ENCODE measurements at regions not wholly inside any gene's neighbourhood (a gene's known extent, or its start where the extent isn't known, plus 50 kb on each side); places are given as distances from the start of the nearest gene placed in this dataset.

DNA sequence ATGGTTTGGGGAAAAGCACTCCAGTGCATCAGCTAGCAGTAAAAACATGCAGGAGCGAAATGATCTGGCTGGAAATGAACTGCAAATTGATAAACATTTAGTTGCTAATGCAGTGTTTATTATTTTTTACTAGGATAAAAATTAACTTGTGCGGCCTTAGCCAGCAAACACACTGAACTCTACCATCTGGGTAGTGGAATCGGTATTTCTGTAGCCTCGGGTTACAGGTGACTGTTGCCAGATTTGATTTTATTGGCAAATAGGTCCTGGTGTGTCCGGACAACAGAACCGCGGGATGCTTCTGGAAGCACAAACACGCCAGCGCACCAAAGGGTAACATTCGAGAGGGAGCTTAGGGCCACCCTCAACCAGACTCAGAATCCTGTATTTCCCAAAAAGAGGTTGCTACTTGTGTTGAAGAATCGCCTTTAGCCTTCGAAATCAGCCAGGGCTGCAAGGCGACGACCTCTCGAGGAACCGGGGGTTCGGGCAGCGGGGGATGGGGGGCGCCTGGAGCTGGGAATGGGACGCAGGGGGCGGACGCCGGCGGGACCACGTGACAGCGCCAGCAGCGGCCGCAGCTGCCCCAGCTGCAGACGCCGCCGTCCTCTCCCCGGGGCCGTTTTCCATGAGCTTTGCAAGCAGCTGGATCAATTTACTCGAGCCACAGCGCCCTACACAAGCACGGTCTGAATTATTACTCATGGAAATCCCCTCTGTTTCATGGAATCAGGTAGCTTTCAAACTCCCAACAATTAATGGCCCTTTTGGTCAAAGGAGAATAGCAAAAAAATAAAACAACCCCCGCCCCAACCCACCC lies 158.8 kb downstream of the TOMM20 start:
- H3K4me1 ChIP-seq (ENCODE audit: insufficient read depth, low read length): peaks cover 47% of the 10 kb centered on the region
- no peaks in the 10 kb centered on the region for H3K9me3 ChIP-seq (ENCODE audit: control insufficient read depth in 1 of 2, insufficient read depth in 1 of 2, low read length in 2 of 2)
- peaks cover 43% of the 10 kb centered on the region for H3K4me1 Mint-ChIP-seq (ENCODE audit: low read depth)
- TF ChIP-seq CTCF (IDR thresholded peaks at IDR 0.05): no peak
- H3K36me3 ChIP-seq (ENCODE audit: insufficient read depth, low read length): no peaks in the 10 kb centered on the region
- intact Hi-C loops (cut with DNase I, micrococcal nuclease): no loop called here
- ATAC-seq (ENCODE audit: poor library complexity) (no peak), DNase-seq (no peak)
- no peak overlapping the region for H3K27ac ChIP-seq (ENCODE audit: low read depth in 1 of 2, low read length in 2 of 2)
- no peaks in the 10 kb centered on the region for H3K36me3 Mint-ChIP-seq (ENCODE audit: low read depth)
- no peak overlapping the region for H3K4me3 Mint-ChIP-seq
- peaks cover 4% of the 10 kb centered on the region for H3K27me3 Mint-ChIP-seq
- H3K27ac Mint-ChIP-seq: peak overlapping the region; percentile 19
- ChIA-PET CTCF (no interaction called here), POLR2A (interaction anchor here (0.6 to 1.6 kb wide), 4 partner anchors 9 to 358 kb away, joined by 3 to 6 read pairs (median 4); no protein-coding TSS in a partner anchor)
- no peaks in the 10 kb centered on the region for H3K9me3 Mint-ChIP-seq
- no peaks in the 10 kb centered on the region for H3K27me3 ChIP-seq (ENCODE audit: control insufficient read depth in 1 of 2, insufficient read depth in 2 of 2, low read length in 2 of 2)
- H3K4me3 ChIP-seq (ENCODE audit: low read length): no peak overlapping the region

DNA sequence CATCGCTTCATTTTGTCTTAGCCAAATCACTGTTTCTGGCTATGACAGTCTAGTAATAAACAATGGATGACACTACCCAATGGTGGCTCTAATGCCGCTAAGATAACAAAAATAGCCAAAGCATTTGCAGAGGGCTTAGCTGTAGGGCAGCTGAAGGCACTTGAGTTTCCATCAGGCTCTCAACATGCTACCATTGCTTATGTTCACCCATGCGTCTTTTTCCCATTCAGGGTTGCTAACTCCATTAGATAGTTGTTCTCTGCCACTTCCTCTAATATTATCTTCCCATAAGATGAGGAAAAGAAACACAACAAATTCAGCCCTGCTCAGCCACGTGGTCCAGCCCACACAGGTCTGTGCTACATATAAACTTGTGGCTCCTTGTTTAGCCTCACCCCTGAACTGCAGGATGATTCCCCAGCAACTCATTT lies 159.6 kb downstream of the TOMM20 start:
- DNase-seq (no peak), ATAC-seq (ENCODE audit: poor library complexity) (no peak)
- no peak for TF ChIP-seq CTCF (IDR thresholded peaks at IDR 0.05)
- Mint-ChIP-seq H3K36me3 (ENCODE audit: low read depth) (no peaks in the 10 kb centered on the region), H3K4me1 (ENCODE audit: low read depth) (peaks cover 50% of the 10 kb centered on the region), H3K27ac (no peak overlapping the region), H3K4me3 (no peak overlapping the region), H3K27me3 (peaks cover 4% of the 10 kb centered on the region), H3K9me3 (no peaks in the 10 kb centered on the region)
- ChIA-PET CTCF (no interaction called here), POLR2A (no interaction called here)
- no peak overlapping the region for H3K27ac ChIP-seq (ENCODE audit: low read depth in 1 of 2, low read length in 2 of 2)
- H3K4me3 ChIP-seq (ENCODE audit: low read length): no peak overlapping the region
- H3K9me3 ChIP-seq (ENCODE audit: control insufficient read depth in 1 of 2, insufficient read depth in 1 of 2, low read length in 2 of 2): no peaks in the 10 kb centered on the region
- intact Hi-C loops (cut with DNase I, micrococcal nuclease): no loop called here
- H3K4me1 ChIP-seq (ENCODE audit: insufficient read depth, low read length): peaks cover 55% of the 10 kb centered on the region
- H3K36me3 ChIP-seq (ENCODE audit: insufficient read depth, low read length): no peaks in the 10 kb centered on the region
- no peaks in the 10 kb centered on the region for H3K27me3 ChIP-seq (ENCODE audit: control insufficient read depth in 1 of 2, insufficient read depth in 2 of 2, low read length in 2 of 2)

- POLR2A ChIA-PET: no interaction called here
- no peaks in the 10 kb centered on the region for H3K36me3 ChIP-seq (ENCODE audit: insufficient read depth, low read length)
- CTCF ChIA-PET: no interaction called here
- no peak for TF ChIP-seq CTCF (IDR thresholded peaks at IDR 0.05)
- no peak overlapping the region for H3K4me3 Mint-ChIP-seq
- no peak overlapping the region for H3K27ac Mint-ChIP-seq
- no peaks in the 10 kb centered on the region for H3K36me3 Mint-ChIP-seq (ENCODE audit: low read depth)
- peaks cover 61% of the 10 kb centered on the region for H3K4me1 ChIP-seq (ENCODE audit: insufficient read depth, low read length)
- no peaks in the 10 kb centered on the region for H3K9me3 Mint-ChIP-seq
- H3K27ac ChIP-seq (ENCODE audit: low read depth in 1 of 2, low read length in 2 of 2): no peak overlapping the region
- peaks cover 55% of the 10 kb centered on the region for H3K4me1 Mint-ChIP-seq (ENCODE audit: low read depth)
- no peak for ATAC-seq (ENCODE audit: poor library complexity)
- no peak overlapping the region for H3K4me3 ChIP-seq (ENCODE audit: low read length)
- H3K27me3 ChIP-seq (ENCODE audit: control insufficient read depth in 1 of 2, insufficient read depth in 2 of 2, low read length in 2 of 2): no peaks in the 10 kb centered on the region
- no peaks in the 10 kb centered on the region for H3K9me3 ChIP-seq (ENCODE audit: control insufficient read depth in 1 of 2, insufficient read depth in 1 of 2, low read length in 2 of 2)
- no peak for DNase-seq
- intact Hi-C loops (cut with DNase I, micrococcal nuclease): no loop called here
- H3K27me3 Mint-ChIP-seq: peaks cover 4% of the 10 kb centered on the region
These were observed 160.2 kb downstream of the TOMM20 start for GRCh38 chr1:234968451-234968850.
